ENCODE measurements at regions not wholly inside any gene's neighbourhood (a gene's known extent, or its start where the extent isn't known, plus 50 kb on each side); places are given as distances from the start of the nearest gene placed in this dataset.

DNA sequence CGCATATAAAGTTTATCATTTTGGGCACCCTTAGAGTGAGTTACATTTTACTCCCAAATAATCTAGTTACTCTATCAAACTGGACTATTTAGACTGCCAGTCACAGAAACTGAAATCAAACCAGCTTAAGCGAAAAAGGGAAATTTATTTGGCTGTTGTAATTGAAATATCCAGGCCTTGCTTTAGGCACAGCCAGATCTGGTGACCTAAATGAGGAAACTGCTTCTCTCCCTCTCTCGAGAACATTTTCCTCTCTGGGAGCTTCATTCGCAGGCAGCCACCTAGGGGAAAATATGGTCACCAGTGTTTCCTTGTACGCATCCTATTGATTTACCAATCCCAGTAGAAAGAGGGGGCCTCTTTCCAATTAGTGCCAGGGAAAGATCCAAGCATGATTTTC, 175.3 kb upstream of the MITF start:
- no TSS peak for BruUV-seq (replicated peaks)
- H3K27me3 ChIP-seq (replicated peaks in 1 of 2; ENCODE audit: control insufficient read depth in 2 of 2, insufficient read depth in 2 of 2, low read length in 1 of 2), result no peaks in the 10 kb centered on the region
- FAIRE-seq (no peak), DNase-seq (ENCODE audit: low read depth, low spot score) (no peak), ATAC-seq (no peak)
- no peak overlapping the region for H3K4me3 ChIP-seq
- no peaks in the 10 kb centered on the region for H3K4me1 ChIP-seq (ENCODE audit: control insufficient read depth, insufficient read depth, low read length)
- 32% methylated on average over 5 of the region's 5 CpGs for WGBS (ENCODE audit: insufficient coverage, insufficient replicate concordance, low lambda C conversion rate, missing lambda C conversion rate)
- ChIA-PET RAD21 (ENCODE audit: unreplicated experiment) (no interaction called here), POLR2A (no interaction called here), SMC1A (ENCODE audit: uncharacterized antibody, unreplicated experiment) (no interaction called here), CTCF (no interaction called here)
- H4K20me1 ChIP-seq (ENCODE audit: control insufficient read depth, insufficient read depth), result no peaks in the 10 kb centered on the region
- no peak overlapping the region for H3K27ac ChIP-seq (ENCODE audit: control insufficient read depth, insufficient read depth)
- H3K79me2 ChIP-seq (ENCODE audit: control insufficient read depth, insufficient read depth, low read length), result no peaks in the 10 kb centered on the region
- no peak overlapping the region for H3K4me2 ChIP-seq (ENCODE audit: control insufficient read depth, insufficient read depth)
- no peak overlapping the region for H2AFZ ChIP-seq (ENCODE audit: control insufficient read depth, low read depth, low read length)
- TF ChIP-seq TCF7 (IDR thresholded peaks at IDR 0.05; ENCODE audit: borderline replicate concordance) (no peak), ETV6 (conservative IDR thresholded peaks at IDR 0.05 in 1 of 2, IDR thresholded peaks at IDR 0.05 in 1 of 2; ENCODE audit: borderline replicate concordance in 1 of 2, low read depth in 1 of 2) (no peak), IRF4 (IDR thresholded peaks at IDR 0.05; ENCODE audit: low read depth, low read length) (no peak), SREBF2 (IDR thresholded peaks at IDR 0.05; ENCODE audit: low read length) (no peak), ESRRA (IDR thresholded peaks at IDR 0.05; ENCODE audit: low read length) (no peak), PAX8 (IDR thresholded peaks at IDR 0.05) (no peak), POLR2A (IDR thresholded peaks at IDR 0.05; ENCODE audit: low read depth, low read length) (no peak), ZNF274 (IDR thresholded peaks at IDR 0.05; ENCODE audit: insufficient read depth, insufficient read length) (no peak), NFYB (IDR thresholded peaks at IDR 0.05; ENCODE audit: insufficient read depth, low read depth, low read length) (no peak)
- TF ChIP-seq, protein P1, sequence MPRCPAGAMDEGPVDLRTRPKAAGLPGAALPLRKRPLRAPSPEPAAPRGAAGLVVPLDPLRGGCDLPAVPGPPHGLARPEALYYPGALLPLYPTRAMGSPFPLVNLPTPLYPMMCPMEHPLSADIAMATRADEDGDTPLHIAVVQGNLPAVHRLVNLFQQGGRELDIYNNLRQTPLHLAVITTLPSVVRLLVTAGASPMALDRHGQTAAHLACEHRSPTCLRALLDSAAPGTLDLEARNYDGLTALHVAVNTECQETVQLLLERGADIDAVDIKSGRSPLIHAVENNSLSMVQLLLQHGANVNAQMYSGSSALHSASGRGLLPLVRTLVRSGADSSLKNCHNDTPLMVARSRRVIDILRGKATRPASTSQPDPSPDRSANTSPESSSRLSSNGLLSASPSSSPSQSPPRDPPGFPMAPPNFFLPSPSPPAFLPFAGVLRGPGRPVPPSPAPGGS (IDR thresholded peaks at IDR 0.05; ENCODE audit: borderline replicate concordance, insufficient read depth, low read depth, low read length, poor library complexity, severe bottlenecking), result no peak
- TF ChIP-seq, protein P2, sequence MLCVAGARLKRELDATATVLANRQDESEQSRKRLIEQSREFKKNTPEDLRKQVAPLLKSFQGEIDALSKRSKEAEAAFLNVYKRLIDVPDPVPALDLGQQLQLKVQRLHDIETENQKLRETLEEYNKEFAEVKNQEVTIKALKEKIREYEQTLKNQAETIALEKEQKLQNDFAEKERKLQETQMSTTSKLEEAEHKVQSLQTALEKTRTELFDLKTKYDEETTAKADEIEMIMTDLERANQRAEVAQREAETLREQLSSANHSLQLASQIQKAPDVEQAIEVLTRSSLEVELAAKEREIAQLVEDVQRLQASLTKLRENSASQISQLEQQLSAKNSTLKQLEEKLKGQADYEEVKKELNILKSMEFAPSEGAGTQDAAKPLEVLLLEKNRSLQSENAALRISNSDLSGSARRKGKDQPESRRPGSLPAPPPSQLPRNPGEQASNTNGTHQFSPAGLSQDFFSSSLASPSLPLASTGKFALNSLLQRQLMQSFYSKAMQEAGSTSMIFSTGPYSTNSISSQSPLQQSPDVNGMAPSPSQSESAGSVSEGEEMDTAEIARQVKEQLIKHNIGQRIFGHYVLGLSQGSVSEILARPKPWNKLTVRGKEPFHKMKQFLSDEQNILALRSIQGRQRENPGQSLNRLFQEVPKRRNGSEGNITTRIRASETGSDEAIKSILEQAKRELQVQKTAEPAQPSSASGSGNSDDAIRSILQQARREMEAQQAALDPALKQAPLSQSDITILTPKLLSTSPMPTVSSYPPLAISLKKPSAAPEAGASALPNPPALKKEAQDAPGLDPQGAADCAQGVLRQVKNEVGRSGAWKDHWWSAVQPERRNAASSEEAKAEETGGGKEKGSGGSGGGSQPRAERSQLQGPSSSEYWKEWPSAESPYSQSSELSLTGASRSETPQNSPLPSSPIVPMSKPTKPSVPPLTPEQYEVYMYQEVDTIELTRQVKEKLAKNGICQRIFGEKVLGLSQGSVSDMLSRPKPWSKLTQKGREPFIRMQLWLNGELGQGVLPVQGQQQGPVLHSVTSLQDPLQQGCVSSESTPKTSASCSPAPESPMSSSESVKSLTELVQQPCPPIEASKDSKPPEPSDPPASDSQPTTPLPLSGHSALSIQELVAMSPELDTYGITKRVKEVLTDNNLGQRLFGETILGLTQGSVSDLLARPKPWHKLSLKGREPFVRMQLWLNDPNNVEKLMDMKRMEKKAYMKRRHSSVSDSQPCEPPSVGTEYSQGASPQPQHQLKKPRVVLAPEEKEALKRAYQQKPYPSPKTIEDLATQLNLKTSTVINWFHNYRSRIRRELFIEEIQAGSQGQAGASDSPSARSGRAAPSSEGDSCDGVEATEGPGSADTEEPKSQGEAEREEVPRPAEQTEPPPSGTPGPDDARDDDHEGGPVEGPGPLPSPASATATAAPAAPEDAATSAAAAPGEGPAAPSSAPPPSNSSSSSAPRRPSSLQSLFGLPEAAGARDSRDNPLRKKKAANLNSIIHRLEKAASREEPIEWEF (IDR thresholded peaks at IDR 0.05; ENCODE audit: insufficient replicate concordance, low read depth, low read length), result no peak
- TF ChIP-seq, protein P3, sequence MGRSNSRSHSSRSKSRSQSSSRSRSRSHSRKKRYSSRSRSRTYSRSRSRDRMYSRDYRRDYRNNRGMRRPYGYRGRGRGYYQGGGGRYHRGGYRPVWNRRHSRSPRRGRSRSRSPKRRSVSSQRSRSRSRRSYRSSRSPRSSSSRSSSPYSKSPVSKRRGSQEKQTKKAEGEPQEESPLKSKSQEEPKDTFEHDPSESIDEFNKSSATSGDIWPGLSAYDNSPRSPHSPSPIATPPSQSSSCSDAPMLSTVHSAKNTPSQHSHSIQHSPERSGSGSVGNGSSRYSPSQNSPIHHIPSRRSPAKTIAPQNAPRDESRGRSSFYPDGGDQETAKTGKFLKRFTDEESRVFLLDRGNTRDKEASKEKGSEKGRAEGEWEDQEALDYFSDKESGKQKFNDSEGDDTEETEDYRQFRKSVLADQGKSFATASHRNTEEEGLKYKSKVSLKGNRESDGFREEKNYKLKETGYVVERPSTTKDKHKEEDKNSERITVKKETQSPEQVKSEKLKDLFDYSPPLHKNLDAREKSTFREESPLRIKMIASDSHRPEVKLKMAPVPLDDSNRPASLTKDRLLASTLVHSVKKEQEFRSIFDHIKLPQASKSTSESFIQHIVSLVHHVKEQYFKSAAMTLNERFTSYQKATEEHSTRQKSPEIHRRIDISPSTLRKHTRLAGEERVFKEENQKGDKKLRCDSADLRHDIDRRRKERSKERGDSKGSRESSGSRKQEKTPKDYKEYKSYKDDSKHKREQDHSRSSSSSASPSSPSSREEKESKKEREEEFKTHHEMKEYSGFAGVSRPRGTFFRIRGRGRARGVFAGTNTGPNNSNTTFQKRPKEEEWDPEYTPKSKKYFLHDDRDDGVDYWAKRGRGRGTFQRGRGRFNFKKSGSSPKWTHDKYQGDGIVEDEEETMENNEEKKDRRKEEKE (IDR thresholded peaks at IDR 0.05), result no peak
- H3K36me3 ChIP-seq (ENCODE audit: control insufficient read depth in 2 of 2, insufficient read depth in 2 of 2, low read length in 1 of 2), result no peaks in the 10 kb centered on the region
- in situ Hi-C loops (cut with MboI), result no loop called here
- intact Hi-C loops (cut with micrococcal nuclease; ENCODE audit: unreplicated experiment), result no loop called here
- no peak overlapping the region for H3K9ac ChIP-seq (ENCODE audit: control insufficient read depth, insufficient read depth, low read length)
- H3K9me3 ChIP-seq (replicated peaks; ENCODE audit: control insufficient read depth, insufficient read depth, low read length), result no peaks in the 10 kb centered on the region
